RWPE2 (cell line): ENCODE measurements at regions not wholly inside any gene's neighbourhood (a gene's known extent, or its start where the extent isn't known, plus 50 kb on each side); places are given as distances from the start of the nearest gene placed in this dataset.

Source experiments
- ATAC-seq: fragments of 200-7000 bp; cut with Tn5 transposase; 3 replicates; pipeline ENCODE4 v1.9.1; 2021; ENCODE audit warnings: low read depth
- DNase-seq: peaks from one replicate; pipeline ENCODE4 v3.0.0-alpha.2; 2020; ENCODE audit warnings: low spot score
- H3K27ac ChIP-seq: fragments of 450-650 bp; 2 replicates; pipeline ENCODE4 v1.5.1; 2017; ENCODE audit warnings: mild to moderate bottlenecking; ENCODE audit not compliant: poor library complexity, severe bottlenecking
- H3K27me3 ChIP-seq: fragments of 250-450 bp; sonication (Bioruptor Pico); 2 replicates; pipeline ENCODE4 v1.5.1; 2021; ENCODE audit warnings: mild to moderate bottlenecking, moderate library complexity; ENCODE audit not compliant: insufficient read depth, poor library complexity, severe bottlenecking
- H3K36me3 ChIP-seq: fragments of 250-450 bp; sonication (Bioruptor Pico); 2 replicates; pipeline ENCODE4 v1.5.1; 2020; ENCODE audit warnings: low read depth, mild to moderate bottlenecking, moderate library complexity
- H3K4me1 ChIP-seq: fragments of 250-450 bp; sonication (Bioruptor Pico); 2 replicates; pipeline ENCODE4 v1.5.1; 2021; ENCODE audit warnings: mild to moderate bottlenecking, moderate library complexity; ENCODE audit not compliant: insufficient read depth, poor library complexity, severe bottlenecking
- H3K4me3 ChIP-seq: fragments of 250-450 bp; sonication (Bioruptor Pico); 2 replicates; pipeline ENCODE4 v1.5.1; 2021; ENCODE audit warnings: mild to moderate bottlenecking, moderate library complexity; ENCODE audit not compliant: severe bottlenecking
- H3K9me3 ChIP-seq: fragments of 250-450 bp; sonication (Bioruptor Pico); 2 replicates; pipeline ENCODE4 v1.5.1; 2021; ENCODE audit warnings: mild to moderate bottlenecking, moderate library complexity; ENCODE audit not compliant: severe bottlenecking
- TF ChIP-seq, protein P1 (sequence below): fragments of 450-650 bp; IDR thresholded peaks from one replicate; pipeline ENCODE4 v1.5.1; 2017; ENCODE audit warnings: mild to moderate bottlenecking, moderate library complexity; ENCODE audit not compliant: poor library complexity, severe bottlenecking

DNA sequence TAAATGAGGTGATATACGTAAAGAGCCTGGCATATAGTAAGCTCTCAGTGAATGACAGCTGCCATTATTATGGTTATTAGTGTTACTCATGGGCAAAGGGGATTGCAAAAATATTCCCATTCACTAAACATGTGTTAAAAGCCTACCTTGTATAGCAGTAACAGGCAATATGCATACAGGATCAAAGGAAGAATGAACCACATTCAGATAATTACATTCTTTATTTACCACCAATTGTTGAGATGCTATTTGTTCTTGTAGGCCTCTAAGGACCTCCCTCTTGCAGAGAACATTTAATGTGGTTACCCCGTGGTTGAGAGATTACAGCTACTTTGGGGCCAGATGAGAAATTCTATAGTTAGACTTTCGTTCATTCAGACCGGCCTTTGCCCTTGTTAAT, 82.7 kb upstream of the DRD2 start:
- H3K4me3 ChIP-seq: no peak overlapping the region
- DNase-seq (no peak), ATAC-seq (no peak)
- no peaks in the 10 kb centered on the region for H3K27me3 ChIP-seq
- no peak overlapping the region for H3K27ac ChIP-seq
- no peaks in the 10 kb centered on the region for H3K9me3 ChIP-seq
- TF ChIP-seq, protein P1, sequence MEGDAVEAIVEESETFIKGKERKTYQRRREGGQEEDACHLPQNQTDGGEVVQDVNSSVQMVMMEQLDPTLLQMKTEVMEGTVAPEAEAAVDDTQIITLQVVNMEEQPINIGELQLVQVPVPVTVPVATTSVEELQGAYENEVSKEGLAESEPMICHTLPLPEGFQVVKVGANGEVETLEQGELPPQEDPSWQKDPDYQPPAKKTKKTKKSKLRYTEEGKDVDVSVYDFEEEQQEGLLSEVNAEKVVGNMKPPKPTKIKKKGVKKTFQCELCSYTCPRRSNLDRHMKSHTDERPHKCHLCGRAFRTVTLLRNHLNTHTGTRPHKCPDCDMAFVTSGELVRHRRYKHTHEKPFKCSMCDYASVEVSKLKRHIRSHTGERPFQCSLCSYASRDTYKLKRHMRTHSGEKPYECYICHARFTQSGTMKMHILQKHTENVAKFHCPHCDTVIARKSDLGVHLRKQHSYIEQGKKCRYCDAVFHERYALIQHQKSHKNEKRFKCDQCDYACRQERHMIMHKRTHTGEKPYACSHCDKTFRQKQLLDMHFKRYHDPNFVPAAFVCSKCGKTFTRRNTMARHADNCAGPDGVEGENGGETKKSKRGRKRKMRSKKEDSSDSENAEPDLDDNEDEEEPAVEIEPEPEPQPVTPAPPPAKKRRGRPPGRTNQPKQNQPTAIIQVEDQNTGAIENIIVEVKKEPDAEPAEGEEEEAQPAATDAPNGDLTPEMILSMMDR: no peak
- peaks cover 12% of the 10 kb centered on the region for H3K4me1 ChIP-seq
- H3K36me3 ChIP-seq: no peaks in the 10 kb centered on the region

DNA sequence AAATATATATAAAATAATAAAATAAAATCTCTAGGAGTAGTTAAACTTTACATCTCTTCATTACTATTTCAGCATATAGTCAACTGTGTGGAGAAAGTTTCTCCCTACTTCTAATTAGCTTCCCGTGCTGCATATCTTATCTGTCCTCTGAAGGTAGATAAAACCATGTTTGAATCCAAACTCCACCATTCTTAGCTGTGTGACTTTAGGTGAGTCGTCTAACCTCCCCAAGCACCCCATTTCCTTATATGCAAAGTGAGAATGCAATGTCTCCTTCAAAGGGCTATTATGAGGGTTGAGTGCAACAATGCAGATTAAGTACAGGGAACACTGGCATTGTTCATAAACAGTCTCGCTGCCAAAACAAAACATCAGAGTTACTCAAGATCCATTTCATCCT, 80.8 kb upstream of the DRD2 start:
- Histone ChIP-seq H3K27ac (no peak overlapping the region), H3K4me3 (no peak overlapping the region), H3K36me3 (no peaks in the 10 kb centered on the region), H3K9me3 (no peaks in the 10 kb centered on the region), H3K4me1 (peaks cover 14% of the 10 kb centered on the region), H3K27me3 (no peaks in the 10 kb centered on the region)
- TF ChIP-seq, protein P1: no peak
- DNase-seq (no peak), ATAC-seq (no peak)

DNA sequence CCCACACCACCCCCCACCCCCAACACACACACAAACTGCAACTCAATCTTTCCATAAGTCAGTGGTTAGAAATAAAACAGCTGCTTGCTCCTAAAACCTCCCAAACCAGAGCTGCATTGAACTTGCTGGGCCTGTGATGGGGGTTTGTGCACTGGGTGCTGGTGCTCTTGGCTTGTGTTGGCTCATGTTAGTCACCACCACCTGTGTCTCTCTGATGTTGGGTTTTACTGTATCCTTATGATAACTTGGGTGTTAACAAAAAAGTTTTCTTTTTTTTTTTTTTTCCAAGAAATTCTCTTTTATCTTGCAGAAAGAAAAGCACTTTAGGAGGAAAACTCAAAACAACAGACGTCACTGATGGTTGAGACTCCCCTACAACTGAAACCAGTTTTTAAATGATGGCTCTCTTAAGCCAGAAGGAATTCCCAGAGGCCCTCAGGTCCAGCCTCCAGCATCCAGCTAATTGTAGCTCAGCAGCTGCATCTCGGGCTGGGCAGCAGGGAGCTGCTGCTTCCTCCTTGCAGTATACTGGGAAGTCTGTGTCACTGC, 79.9 kb upstream of the DRD2 start:
- H3K27ac ChIP-seq: no peak overlapping the region
- TF ChIP-seq, protein P1: no peak

DNA sequence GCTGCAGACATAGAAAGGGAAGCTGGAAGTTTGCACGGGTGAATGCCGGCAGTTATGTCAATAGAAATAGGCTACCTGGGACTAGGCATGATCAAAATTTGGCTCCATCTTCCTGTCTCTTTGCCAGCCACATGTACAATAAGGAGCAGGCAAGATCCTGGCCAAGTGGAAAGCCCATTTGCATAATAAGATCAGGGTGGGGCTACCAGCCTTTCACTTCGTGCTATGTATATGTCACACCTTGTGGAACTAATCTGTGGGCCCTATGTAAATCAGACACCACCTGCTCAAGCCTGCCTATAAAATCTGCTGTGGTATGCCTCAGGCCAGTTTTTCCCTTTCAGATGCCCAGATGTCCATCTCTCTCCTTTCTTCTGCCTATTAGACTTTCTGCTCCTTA, 79.3 kb upstream of the DRD2 start:
- Histone ChIP-seq H3K9me3 (no peaks in the 10 kb centered on the region), H3K4me1 (peaks cover 15% of the 10 kb centered on the region), H3K36me3 (no peaks in the 10 kb centered on the region), H3K27ac (no peak overlapping the region), H3K27me3 (no peaks in the 10 kb centered on the region), H3K4me3 (no peak overlapping the region)
- DNase-seq (no peak), ATAC-seq (peak; percentile 48)
- TF ChIP-seq, protein P1: no peak

More for the DNA sequence above, 79.9 kb upstream of the DRD2 start:
- Histone ChIP-seq H3K27me3 (no peaks in the 10 kb centered on the region), H3K36me3 (no peaks in the 10 kb centered on the region), H3K4me3 (no peak overlapping the region), H3K4me1 (peaks cover 14% of the 10 kb centered on the region), H3K9me3 (no peaks in the 10 kb centered on the region)
- ATAC-seq (no peak), DNase-seq (no peak)

DNA sequence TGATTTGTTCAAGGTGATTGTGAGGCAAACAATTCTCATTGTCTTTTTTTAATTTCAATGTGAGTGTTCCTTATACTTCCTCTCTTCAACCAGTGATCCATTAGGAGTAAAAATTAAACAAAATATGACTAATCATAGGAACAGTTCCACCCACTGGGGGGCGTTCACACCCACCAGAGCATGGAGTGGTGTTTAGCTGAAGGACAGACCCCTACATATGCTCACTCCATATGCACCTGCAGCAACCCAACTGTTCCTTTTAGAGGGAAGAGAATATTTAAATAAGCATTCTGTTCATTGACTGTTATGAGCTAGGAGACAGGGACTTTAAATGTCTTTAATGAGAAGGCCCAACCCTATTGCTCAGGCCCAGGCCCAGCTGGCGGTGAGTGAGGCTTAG, 78.7 kb upstream of the DRD2 start:
- Histone ChIP-seq H3K4me3 (no peak overlapping the region), H3K9me3 (no peaks in the 10 kb centered on the region), H3K4me1 (peaks cover 21% of the 10 kb centered on the region), H3K27me3 (no peaks in the 10 kb centered on the region), H3K36me3 (no peaks in the 10 kb centered on the region), H3K27ac (peak overlapping the region; percentile 4)
- DNase-seq: no peak
- TF ChIP-seq, protein P1: no peak
- ATAC-seq: no peak
